ENCODE measurements at regions not wholly inside any gene's neighbourhood (a gene's known extent, or its start where the extent isn't known, plus 50 kb on each side); places are given as distances from the start of the nearest gene placed in this dataset.

DNA sequence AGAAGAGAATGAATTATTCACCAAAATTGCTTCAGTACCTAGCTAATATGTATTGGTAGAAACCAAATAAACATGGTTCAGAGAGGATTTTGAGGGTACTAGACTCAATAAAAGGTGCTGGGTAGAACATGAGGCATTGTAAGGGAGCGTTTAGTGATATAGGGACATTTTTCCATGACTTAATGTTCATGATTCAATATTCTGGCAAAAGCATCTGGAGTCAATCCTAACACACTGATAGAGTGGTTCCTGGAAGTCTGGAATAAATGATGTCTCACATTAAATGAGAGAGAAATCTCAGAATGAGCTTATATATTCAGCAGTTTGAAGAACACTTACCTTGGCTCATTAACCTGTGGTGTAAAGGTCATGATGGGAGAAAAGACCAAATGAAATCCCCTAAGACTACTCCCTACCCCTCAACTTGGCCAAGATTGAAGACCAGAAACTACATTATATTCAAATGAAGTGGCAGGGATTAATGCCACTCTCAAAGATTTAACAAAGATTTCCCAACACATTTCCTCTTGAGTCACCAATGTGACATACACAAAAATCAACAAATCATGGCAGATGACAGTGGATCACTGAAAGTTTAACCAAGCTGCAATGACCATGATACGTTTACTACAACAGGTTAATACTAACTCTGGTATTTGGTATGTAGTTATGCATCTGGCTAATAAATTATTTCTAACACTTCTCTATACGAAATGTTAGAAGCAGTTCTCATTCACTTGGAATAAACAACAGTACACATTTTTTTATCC lies 309.5 kb downstream of the SATB2 start:
- no peak overlapping the region for H3K4me3 Mint-ChIP-seq
- TF ChIP-seq, protein P1, sequence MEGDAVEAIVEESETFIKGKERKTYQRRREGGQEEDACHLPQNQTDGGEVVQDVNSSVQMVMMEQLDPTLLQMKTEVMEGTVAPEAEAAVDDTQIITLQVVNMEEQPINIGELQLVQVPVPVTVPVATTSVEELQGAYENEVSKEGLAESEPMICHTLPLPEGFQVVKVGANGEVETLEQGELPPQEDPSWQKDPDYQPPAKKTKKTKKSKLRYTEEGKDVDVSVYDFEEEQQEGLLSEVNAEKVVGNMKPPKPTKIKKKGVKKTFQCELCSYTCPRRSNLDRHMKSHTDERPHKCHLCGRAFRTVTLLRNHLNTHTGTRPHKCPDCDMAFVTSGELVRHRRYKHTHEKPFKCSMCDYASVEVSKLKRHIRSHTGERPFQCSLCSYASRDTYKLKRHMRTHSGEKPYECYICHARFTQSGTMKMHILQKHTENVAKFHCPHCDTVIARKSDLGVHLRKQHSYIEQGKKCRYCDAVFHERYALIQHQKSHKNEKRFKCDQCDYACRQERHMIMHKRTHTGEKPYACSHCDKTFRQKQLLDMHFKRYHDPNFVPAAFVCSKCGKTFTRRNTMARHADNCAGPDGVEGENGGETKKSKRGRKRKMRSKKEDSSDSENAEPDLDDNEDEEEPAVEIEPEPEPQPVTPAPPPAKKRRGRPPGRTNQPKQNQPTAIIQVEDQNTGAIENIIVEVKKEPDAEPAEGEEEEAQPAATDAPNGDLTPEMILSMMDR (conservative IDR thresholded peaks at IDR 0.05), result no peak
- no peaks in the 10 kb centered on the region for H3K36me3 Mint-ChIP-seq (ENCODE audit: low read depth)

DNA sequence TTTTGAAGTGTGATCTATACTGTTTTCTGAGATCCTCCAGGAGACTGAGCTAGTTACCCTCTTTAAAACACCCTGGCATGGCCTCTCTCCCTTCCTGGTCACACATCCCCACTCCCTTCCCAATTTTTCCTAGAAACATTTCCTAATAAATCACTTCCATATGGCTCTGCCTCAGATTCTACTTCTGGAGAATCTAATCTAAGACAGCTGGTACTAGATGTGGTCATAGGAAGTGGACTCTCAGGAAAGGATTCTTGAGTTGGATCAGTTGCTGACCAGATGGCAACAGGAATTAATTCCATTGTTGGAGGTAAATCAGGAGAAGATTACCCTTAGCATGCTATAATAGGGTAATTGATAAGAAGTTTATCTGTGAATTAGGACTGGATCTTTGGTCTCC lies 310.5 kb downstream of the SATB2 start:
- Mint-ChIP-seq H3K9me3 (no peaks in the 10 kb centered on the region), H3K36me3 (ENCODE audit: low read depth) (no peaks in the 10 kb centered on the region), H3K4me3 (no peak overlapping the region), H3K4me1 (no peaks in the 10 kb centered on the region), H3K27ac (ENCODE audit: unreplicated experiment) (no peak overlapping the region), H3K27me3 (ENCODE audit: low read depth) (peaks cover 2% of the 10 kb centered on the region)
- no peak for DNase-seq (ENCODE audit: low read depth, low spot score)
- TF ChIP-seq, protein P1 (conservative IDR thresholded peaks at IDR 0.05), result no peak

More for the DNA sequence above, 309.5 kb downstream of the SATB2 start:
- no peak for DNase-seq (ENCODE audit: low read depth, low spot score)
- no peaks in the 10 kb centered on the region for H3K9me3 Mint-ChIP-seq
- no peak overlapping the region for H3K27ac Mint-ChIP-seq (ENCODE audit: unreplicated experiment)
- H3K27me3 Mint-ChIP-seq (ENCODE audit: low read depth), result peaks cover 2% of the 10 kb centered on the region
- H3K4me1 Mint-ChIP-seq, result no peaks in the 10 kb centered on the region

DNA sequence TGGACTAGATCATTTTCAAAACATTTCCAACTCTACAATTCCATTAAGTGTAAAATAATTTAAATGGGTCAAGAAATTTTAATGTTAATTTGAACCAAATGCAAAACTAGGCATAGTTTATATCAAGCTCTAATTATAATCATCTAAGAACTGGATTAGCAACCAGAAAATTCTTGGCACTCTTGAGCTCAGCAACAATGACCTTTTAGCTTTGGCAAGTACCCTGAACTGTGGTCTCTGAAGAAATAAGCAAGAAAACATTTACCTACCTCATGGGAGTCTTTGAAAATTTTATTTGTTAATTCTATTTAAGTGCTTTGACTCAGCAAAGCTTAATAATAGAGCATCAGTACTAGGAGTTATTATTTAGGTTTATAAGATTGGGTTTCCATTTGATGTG lies 313.2 kb downstream of the SATB2 start:
- H3K4me3 Mint-ChIP-seq, result no peak overlapping the region
- no peaks in the 10 kb centered on the region for H3K4me1 Mint-ChIP-seq
- H3K36me3 Mint-ChIP-seq (ENCODE audit: low read depth), result no peaks in the 10 kb centered on the region
- no peak overlapping the region for H3K27ac Mint-ChIP-seq (ENCODE audit: unreplicated experiment)
- TF ChIP-seq, protein P1 (conservative IDR thresholded peaks at IDR 0.05), result no peak
- H3K27me3 Mint-ChIP-seq (ENCODE audit: low read depth), result peaks cover 2% of the 10 kb centered on the region
- no peak for DNase-seq (ENCODE audit: low read depth, low spot score)
- no peaks in the 10 kb centered on the region for H3K9me3 Mint-ChIP-seq

DNA sequence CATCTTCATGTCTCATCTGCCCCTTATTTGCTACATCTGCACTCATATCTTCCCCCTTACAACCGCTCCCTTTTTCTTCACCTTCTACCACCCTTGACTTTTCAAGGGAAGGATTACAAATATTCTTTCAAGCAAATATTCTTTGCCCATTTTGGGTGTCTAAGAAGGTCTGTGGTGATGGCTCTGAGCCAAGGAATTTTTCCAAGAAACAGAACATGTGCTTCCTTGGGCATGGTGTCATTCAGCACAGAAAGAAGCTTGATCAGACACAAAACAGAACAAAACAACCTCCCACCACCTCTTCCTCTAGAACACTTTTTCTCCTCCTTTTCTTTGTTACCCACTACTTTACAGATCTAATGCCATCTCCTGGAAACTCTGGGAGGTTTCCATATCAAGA lies 313.7 kb downstream of the SATB2 start:
- H3K4me1 Mint-ChIP-seq, result no peaks in the 10 kb centered on the region
- H3K4me3 Mint-ChIP-seq, result no peak overlapping the region
- H3K27me3 Mint-ChIP-seq (ENCODE audit: low read depth), result peaks cover 2% of the 10 kb centered on the region
- TF ChIP-seq, protein P1 (conservative IDR thresholded peaks at IDR 0.05), result no peak
- no peak for DNase-seq (ENCODE audit: low read depth, low spot score)
- H3K9me3 Mint-ChIP-seq, result no peaks in the 10 kb centered on the region
- no peaks in the 10 kb centered on the region for H3K36me3 Mint-ChIP-seq (ENCODE audit: low read depth)
- no peak overlapping the region for H3K27ac Mint-ChIP-seq (ENCODE audit: unreplicated experiment)

DNA sequence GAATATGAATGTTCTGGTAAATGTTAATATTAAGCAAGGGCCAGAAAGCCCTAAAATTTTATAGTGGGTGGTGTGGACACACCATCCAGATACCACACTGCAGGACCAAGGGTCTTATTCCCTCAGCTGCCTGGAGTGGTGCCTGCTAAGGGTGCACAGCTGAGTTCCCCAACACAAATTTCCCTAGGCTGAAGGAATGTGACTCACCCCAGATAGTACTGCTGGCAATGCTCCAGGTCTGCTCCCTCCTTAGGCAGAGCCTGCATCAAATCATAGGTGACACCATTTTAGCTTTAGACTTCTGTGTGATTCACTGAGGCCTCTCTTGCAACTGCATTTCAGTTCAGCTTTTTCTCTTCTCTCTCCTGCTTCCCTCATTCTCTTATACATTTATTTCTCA lies 321.1 kb downstream of the SATB2 start:
- no peaks in the 10 kb centered on the region for H3K27me3 Mint-ChIP-seq (ENCODE audit: low read depth)
- no peaks in the 10 kb centered on the region for H3K9me3 Mint-ChIP-seq
- TF ChIP-seq, protein P1 (conservative IDR thresholded peaks at IDR 0.05), result no peak
- H3K4me3 Mint-ChIP-seq, result no peak overlapping the region
- no peaks in the 10 kb centered on the region for H3K36me3 Mint-ChIP-seq (ENCODE audit: low read depth)
- no peak overlapping the region for H3K27ac Mint-ChIP-seq (ENCODE audit: unreplicated experiment)
- DNase-seq (ENCODE audit: low read depth, low spot score), result no peak
- H3K4me1 Mint-ChIP-seq, result no peaks in the 10 kb centered on the region
